GM21526 (cell line): ENCODE measurements at regions not wholly inside any gene's neighbourhood (a gene's known extent, or its start where the extent isn't known, plus 50 kb on each side); places are given as distances from the start of the nearest gene placed in this dataset.
"Not testable (repeated sequence)": the region's sequence is repeated elsewhere in the genome, so short reads cannot be mapped to it uniquely, and the experiment has no call there.

ENCODE experiments used
- ATAC-seq: cut with Tn5 transposase; IDR thresholded peaks from one replicate; pipeline ENCODE4 v1.9.1; 2021; ENCODE audit warnings: moderate library complexity; ENCODE audit not compliant: unreplicated experiment, low FRiP score

GRCh38 chr16:16448423-16448822 is 69.5 kb downstream of the NPIPA7 start:
- ATAC-seq, result not testable (repeated sequence)

GRCh38 chr16:16449712-16450237 is 70.8 kb downstream of the NPIPA7 start:
- not testable (repeated sequence) for ATAC-seq

GRCh38 chr16:16451721-16452410 is 72.9 kb downstream of the NPIPA7 start:
- ATAC-seq, result not testable (repeated sequence)

- not testable (repeated sequence) for ATAC-seq
These were observed 79.6 kb downstream of the NPIPA7 start for GRCh38 chr16:16458579-16458978.

- ATAC-seq, result not testable (repeated sequence)
These were observed 84.9 kb downstream of the NPIPA7 start for GRCh38 chr16:16463792-16464191.

- ATAC-seq, result not testable (repeated sequence)
These were observed 110.0 kb downstream of the NPIPA7 start for GRCh38 chr16:16488919-16489318.

- not testable (repeated sequence) for ATAC-seq
These were observed 110.5 kb downstream of the NPIPA7 start for GRCh38 chr16:16489466-16489865.

- not testable (repeated sequence) for ATAC-seq
These were observed 115.2 kb downstream of the NPIPA7 start for GRCh38 chr16:16494114-16494513.

- ATAC-seq, result not testable (repeated sequence)
These were observed 116.1 kb downstream of the NPIPA7 start for GRCh38 chr16:16494998-16495397.

GRCh38 chr16:16499875-16500274 is 120.9 kb downstream of the NPIPA7 start:
- ATAC-seq, result not testable (repeated sequence)

GRCh38 chr16:16507041-16507440 is 128.1 kb downstream of the NPIPA7 start:
- not testable (repeated sequence) for ATAC-seq

GRCh38 chr16:16508344-16508743 is 129.4 kb downstream of the NPIPA7 start:
- ATAC-seq, result not testable (repeated sequence)

- ATAC-seq, result not testable (repeated sequence)
These were observed 140.5 kb downstream of the NPIPA7 start for GRCh38 chr16:16519395-16519794.

- ATAC-seq, result not testable (repeated sequence)
These were observed 142.5 kb downstream of the NPIPA7 start for GRCh38 chr16:16521239-16522002.

GRCh38 chr16:16526998-16527397 is 148.1 kb downstream of the NPIPA7 start:
- not testable (repeated sequence) for ATAC-seq

GRCh38 chr16:16530744-16531143 is 151.8 kb downstream of the NPIPA7 start:
- not testable (repeated sequence) for ATAC-seq

- not testable (repeated sequence) for ATAC-seq
These were observed 156.6 kb downstream of the NPIPA7 start for GRCh38 chr16:16535565-16535964.

GRCh38 chr16:16536151-16536550 is 157.2 kb downstream of the NPIPA7 start:
- ATAC-seq, result not testable (repeated sequence)

GRCh38 chr16:16549710-16550109 is 170.8 kb downstream of the NPIPA7 start:
- not testable (repeated sequence) for ATAC-seq

- not testable (repeated sequence) for ATAC-seq
These were observed 171.9 kb downstream of the NPIPA7 start for GRCh38 chr16:16550824-16551223.

- ATAC-seq, result not testable (repeated sequence)
These were observed 173.9 kb downstream of the NPIPA7 start for GRCh38 chr16:16552819-16553340.
